ENCODE measurements at regions not wholly inside any gene's neighbourhood (a gene's known extent, or its start where the extent isn't known, plus 50 kb on each side); places are given as distances from the start of the nearest gene placed in this dataset.

DNA sequence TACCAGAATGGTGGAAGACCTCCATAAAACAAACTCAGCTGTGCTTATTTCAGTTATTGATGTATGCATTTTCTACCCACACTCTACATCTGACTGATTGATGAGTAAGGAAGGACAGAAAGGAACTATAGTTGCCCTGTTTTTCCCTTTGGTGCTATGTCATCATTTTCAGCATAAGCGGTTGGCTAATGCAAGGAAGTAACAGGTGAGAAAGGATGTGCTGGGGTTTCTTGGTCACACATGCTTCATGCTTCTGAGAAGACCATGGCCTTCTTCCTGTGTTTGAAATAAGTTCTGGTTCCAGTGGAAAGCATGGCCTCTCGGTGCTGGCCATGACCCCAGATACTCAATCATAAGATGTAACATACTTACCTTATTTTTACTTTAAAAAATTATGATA, 541.2 kb downstream of the PTPRU start:
- TF ChIP-seq, protein P1, sequence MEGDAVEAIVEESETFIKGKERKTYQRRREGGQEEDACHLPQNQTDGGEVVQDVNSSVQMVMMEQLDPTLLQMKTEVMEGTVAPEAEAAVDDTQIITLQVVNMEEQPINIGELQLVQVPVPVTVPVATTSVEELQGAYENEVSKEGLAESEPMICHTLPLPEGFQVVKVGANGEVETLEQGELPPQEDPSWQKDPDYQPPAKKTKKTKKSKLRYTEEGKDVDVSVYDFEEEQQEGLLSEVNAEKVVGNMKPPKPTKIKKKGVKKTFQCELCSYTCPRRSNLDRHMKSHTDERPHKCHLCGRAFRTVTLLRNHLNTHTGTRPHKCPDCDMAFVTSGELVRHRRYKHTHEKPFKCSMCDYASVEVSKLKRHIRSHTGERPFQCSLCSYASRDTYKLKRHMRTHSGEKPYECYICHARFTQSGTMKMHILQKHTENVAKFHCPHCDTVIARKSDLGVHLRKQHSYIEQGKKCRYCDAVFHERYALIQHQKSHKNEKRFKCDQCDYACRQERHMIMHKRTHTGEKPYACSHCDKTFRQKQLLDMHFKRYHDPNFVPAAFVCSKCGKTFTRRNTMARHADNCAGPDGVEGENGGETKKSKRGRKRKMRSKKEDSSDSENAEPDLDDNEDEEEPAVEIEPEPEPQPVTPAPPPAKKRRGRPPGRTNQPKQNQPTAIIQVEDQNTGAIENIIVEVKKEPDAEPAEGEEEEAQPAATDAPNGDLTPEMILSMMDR (IDR thresholded peaks at IDR 0.05 in 8 of 11, conservative IDR thresholded peaks at IDR 0.05 in 3 of 11), result no peak
- TF ChIP-seq POLR2A (IDR thresholded peaks at IDR 0.05) (no peak), POLR2AphosphoS5 (IDR thresholded peaks at IDR 0.05) (no peak)

All from spleen (tissue), 7 donors.